Epidermal melanocyte (primary cell): ENCODE measurements at regions not wholly inside any gene's neighbourhood (a gene's known extent, or its start where the extent isn't known, plus 50 kb on each side); places are given as distances from the start of the nearest gene placed in this dataset.
"Not testable (repeated sequence)": the region's sequence is repeated elsewhere in the genome, so short reads cannot be mapped to it uniquely, and the experiment has no call there.

Experiments used
- DNase-seq: peaks from one replicate; pipeline ENCODE4 v3.0.0; 2011; ENCODE audit warnings: low spot score; ENCODE audit not compliant: insufficient read length

DNA sequence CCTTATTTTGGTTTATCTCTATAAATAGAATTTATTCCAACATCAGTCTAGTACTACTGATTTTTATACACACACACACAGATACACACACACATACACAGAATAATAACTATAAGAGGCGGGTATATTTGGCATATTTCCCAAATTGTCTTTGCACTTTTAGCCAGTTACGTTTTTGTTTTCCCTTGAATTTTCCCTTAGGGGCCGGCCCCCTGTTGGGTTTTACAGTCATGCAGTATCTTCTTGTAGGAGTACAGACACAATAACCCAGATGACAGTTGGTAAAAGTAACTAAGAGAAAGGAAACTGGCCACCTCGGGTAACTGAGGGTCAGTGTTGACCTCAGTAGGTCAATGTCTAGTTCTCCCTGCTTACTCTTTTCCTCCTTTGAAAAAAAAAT is 50.9 kb downstream of the DISP1 start:
- no peak for DNase-seq

DNA sequence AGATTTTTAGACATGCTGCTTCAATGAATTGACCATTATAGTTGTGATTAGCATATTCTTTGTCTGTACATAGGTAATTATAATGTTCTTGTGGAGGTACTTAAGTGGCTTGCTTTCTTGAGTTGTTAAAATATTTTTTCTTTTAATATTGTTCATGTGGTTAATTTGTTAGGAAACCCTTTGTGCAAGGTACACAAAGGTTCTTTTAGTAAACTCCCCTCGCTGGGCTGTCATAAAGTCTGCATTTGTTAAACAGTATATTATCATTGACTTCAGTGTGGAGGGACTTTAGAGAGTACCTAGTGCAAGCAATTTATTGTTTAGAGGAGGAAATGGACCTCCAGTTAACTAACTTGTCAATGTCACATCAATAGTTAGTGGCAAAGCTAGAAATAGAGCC is 52.5 kb downstream of the DISP1 start:
- no peak for DNase-seq

DNA sequence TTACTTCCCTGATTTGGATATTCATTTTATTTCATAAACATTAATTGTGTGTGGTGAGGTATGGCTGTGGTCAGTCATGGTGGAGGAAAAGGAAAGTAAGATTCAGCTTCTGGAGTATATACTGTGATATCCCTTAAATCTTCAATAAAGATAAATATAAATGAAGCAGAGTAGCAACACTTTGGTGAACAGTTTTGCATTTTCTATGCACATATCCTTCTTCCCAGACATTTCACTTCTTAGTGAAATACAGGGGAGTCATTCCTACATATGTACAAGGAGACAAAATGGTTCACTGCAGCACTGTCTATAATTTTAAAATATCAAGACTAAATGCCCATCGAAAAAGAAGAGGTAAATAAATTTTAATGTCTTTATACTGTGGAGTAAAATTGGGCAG is 61.3 kb downstream of the DISP1 start:
- DNase-seq = no peak

DNA sequence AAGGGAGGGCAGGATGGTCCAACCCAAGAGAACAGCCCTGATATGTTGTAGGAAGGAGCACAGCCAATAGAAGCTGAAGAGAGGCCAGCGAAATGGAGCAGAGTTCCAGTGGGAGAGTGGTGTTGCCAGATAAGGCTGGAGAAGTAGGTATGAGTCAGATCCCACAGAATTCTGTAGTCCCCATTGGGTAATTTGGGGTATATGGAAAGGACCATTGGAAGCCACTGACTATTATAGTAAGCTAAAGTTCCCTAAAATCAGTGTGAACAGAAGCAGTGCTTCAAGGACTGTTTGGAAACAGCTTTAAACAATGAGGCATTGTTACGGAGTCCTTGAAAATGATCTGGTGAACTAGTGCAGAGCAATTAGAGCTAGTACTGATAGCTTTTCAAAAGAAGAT is 63.0 kb downstream of the DISP1 start:
- no peak for DNase-seq

DNA sequence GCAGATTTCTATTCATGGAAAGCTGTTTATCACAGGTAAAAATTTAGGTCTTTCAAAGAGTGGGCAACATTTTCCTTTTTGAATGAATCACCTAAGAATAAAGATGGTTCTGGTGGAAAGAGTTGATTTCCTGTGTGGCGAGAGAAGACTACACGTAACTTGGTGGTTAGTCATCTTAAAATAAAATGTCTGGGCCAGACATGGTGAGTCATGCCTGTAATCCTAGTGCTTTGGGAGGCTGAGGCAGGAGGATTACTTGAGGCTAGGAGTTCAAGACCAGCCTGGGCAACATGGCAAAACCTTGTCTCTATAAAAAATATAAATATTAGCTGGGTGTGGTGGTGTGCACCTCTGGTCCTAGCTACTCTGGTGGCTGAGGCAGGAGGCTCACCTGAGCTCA is 65.7 kb downstream of the DISP1 start:
- no peak for DNase-seq

DNA sequence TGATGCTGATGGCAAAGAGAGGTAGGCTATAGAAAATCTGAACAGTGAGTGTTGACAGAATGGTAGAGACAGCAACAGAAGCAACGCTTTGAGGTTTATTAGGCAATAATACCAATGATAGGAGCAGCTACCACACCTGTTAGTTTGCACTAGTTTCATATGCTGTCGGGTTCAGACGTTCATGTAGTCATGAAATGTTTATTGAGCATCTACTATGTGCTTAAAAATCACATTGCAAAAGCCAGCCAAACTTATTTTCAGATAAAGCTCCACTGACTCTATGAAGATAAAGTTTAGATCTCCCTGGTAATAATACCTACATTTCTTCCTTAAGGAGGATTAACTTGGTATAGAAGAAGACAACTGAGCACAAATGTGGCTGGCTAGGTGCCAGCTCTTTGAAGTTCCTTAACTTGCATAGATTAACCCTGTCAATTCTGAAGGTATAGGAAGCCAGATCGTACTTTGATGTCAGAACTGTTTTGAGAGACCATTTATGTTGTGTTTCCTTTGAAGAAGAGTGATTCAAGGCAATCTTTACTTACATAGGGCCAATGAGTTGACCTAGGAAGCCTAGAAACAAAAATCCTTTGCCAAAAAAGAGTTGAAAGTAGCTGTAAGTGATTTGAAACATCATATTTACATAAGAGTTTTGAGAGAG is 71.5 kb downstream of the DISP1 start:
- DNase-seq = no peak

DNA sequence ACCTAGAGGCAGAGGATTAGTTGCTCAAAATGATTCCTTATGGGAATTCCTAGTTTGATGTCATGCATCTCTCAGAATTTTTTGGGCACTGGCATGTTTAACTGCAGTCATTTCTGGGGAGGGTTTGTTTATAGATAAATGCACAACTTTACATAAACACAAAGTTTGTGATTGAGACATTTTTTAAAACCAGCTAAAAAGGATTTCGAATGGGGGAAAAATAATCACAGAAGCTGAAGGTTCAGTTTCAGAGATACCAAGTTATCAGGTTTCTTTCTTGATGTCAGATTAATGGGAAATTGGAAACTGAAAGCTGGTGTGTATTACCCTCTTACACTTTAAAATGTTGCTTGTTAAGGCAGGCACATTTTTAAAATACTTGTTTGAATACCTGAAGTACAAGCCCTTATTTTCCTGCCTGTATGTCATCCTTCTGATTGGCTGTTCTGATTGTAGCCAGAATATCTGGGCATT is 72.1 kb downstream of the DISP1 start:
- no peak for DNase-seq

DNA sequence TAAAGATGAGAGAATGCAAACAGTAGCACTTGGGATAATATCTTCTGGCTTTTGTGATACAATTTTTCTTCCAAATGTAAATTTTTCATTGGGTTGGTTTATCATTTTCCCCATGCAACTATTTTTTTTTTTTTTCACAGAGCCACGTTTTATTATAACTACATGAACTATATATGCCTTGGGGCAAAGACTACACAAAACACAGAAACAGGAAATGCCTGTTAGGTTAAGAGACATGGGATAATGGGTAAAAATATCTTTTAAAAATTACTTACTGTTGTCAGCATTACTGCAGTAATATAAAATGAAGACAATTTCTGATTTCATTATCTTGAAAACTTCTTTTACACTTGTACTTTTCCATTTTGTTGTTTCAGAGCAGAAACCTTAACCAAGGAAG is 74.6 kb downstream of the DISP1 start:
- no peak for DNase-seq

DNA sequence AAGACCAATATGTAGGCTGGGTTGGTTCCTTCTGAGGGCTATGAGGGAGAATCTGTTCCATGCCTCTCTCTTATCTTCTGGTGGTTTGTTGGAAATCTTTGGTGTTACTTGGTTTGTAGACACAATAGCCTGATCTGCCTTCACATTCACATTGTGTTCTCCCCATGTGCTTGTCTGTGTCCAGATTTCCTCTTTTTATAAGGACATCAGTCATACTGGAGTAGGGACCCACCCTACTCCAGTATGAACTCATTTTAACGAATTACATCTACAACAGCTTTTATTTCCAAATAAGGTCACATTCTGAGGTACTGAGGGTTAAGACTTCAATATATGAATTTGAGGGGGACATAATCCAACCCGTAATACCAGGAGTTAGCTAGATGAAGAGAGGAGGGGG is 75.9 kb downstream of the DISP1 start:
- DNase-seq = no peak

DNA sequence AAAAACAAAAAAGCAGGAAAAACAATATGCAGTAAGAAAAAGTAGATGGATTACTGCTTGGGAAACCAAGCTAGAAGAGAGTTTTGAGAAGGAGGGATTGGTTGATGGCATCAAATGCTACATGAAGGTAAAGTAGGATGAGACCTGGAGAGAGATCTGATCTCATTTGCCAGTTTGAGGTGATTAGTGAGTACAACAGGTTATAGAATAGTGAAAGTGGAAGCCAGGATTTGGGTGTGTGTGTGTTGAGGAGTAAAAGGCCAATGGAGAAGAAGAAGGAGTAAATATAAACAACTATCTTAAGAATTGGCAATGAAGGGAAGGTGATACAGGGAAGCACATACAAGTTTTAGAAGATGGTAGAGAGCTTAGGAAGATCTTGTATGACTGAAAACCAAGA is 76.7 kb downstream of the DISP1 start:
- no peak for DNase-seq

DNA sequence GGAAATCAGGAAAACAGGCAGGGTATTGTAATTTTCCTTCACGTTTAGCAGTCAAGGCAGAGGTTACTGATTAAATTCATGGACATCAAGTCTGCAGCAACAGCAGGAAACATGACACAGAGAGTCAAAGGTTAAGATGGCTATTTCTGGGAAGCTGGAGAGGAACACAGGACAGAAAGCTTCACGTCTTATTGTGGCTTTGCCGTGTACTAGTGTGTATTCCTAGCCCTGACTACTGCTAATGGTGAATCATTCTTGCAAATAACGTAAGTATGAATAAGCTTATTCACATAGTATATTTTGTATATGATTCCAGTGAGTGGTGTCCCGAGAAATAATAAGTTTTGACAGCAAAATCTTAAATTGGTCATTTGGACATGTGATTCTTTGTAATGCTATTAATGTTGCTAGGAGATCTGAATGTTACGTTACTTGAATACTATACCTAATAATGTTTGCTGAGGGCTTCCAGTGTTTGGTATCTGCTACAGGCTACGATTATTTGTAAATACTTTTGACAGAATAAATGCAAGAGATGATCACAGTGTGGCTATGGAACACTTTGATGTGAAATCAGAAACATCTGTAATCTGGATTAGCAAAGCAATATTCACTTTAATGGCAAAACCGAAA is 77.4 kb downstream of the DISP1 start:
- no peak for DNase-seq

DNA sequence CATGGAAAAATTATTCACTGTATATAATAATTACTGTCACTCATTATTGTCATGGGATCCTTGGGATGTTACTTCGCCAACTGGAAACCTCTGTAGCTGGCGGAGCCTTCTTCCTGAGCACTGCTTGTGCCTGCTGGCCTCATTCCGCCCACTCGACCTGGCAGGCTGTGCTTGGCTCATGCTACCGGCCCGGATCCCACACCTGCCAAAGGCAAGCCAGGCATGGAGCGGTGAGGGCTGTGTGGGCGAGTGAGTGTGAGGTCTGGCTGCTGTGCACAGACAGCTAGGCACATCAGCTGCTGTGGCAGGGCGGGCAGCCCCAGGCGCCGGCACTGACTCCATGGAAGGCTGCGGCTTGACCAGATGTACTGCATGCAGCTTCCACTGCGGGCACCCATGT is 78.4 kb downstream of the DISP1 start:
- no peak for DNase-seq

DNA sequence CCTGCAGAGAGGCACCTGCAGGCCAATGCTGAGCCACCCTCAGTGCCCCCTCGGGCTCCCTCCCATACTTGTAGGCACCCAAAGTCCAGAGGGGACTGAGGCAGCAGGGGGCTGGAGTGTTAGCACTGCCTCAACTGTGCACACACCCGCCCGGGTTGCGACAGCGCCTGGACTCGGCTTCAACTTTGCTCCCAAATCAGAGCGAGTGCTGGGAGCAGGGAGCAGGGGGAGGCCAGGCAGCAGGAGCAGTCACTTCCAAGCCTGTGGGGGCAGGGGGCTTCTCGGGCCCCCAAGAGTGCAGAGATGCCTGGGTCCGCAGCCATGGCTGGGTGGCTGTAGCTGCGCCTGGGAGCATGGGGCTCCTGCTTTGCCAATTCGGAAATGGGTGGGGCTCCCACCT is 79.5 kb downstream of the DISP1 start:
- DNase-seq = no peak

DNA sequence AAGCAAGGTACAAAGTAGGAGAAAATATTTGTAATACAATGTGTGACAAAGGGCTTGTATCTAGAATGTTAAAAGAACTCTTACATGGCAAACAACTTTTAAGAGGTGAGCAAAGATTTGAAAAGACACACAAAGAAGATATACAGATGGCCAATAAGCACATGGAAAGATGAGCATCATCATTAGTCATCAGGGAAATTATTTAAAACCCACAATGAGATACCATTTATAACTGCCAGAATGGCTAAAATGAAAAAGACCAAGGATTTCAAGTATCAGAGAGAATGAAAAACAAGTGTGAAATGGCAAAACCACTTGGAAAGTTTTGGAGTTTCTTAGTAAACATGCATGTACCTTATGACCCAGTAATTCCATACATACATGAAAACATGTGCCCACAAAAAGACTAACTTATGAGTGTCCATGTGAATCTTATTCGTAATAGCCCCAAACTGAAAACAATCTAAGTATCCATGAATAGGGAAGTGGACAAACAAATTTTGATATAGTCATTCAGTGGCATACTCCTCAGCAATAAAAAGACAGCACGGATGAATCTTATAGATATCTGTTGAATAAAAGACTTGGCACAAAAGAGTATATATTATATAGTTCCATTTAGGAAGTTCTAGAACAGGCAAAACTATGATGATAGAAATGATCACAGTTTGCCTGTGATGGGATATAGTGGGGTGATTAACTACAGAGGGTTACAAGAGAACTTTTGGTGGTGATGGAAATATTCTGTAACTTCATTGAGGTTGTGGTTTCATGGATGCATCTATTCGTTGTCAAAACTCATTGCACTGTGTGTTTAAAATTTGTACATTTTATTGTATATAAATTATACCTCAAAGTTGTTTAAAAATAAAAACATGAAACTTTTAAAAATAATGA is 82.0 kb downstream of the DISP1 start:
- no peak for DNase-seq

DNA sequence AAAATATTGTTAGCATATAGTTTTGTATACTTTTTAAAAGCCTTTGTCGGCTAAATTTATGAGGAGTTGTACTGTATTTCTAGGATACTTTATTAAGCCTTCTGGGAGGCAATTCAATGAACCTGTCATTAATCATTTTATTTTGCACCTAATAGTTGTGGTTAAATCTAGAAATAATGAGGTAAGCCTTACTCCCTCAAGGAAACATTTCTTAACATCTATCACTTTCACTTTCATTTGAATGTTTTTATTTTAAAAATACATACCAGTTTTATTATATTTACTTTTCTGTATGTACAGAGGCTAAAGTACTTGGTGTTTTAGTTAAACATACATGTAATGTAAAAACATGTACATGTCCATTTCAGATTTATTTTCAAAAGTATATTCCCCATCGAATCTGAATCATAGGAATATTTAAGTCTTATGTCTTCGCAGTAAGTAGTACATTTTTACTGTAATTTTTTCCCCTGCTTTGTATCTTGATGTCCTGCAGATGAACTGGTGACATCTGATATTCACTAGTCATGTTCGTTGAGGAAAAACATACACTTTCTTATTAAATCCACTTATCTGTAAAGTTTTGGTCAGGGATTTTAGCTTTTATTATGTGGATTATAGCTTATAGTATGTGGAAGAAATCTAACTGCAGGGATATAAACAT is 82.8 kb downstream of the DISP1 start:
- no peak for DNase-seq

DNA sequence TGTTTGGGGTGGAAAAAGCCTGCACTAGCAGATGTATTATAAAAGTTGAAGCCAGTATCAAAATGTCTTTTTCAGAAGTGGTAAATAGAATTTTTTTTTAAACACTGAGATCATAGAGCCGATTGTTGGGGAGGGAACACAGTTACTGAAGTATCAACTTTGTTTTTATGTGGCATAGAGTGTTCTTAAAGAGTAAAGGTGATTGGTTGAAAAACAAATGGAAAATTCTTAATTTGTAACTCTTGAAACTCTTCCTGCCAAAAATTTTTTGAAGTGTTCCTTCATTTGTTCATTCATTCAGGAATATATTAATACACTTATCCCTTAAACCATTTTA is 83.3 kb downstream of the DISP1 start:
- DNase-seq = no peak

DNA sequence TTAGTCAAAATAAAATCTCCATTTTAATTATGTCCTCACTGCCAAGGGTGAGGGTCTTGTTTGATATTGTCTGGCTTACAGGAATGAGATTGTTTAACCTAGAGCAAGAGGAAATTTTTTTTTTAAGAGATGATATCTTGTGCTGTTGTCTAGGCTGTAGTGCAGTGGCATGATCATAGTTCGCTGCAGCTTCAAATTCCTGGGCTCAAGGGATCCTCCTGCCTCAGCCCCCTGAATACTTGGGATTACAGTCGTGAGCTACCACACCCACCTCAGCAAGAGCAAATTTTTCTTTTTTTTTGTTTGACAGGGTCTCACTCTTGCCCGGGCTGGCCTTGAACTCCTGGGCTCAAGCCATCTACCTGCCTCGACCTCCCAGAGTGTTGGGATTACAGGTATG is 84.6 kb downstream of the DISP1 start:
- no peak for DNase-seq

DNA sequence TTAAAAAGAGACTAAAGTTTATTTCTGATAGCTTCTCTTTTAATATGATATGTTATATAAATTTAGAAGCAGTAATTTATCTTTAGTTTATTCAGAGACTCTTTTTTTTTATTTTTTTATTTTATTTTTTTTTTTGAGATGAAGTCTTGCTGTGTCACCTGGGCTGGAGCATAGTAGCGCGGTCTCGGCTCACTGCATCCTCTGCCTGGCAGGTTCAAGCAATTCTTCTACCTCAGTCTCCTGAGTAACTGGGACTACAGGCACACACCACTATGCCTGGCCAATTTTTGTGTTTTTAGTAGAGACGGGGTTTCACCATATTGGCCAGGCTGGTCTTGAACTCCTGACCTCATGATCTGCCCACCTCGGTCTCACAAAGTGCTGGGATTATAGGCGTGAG is 89.6 kb downstream of the DISP1 start:
- DNase-seq = no peak

DNA sequence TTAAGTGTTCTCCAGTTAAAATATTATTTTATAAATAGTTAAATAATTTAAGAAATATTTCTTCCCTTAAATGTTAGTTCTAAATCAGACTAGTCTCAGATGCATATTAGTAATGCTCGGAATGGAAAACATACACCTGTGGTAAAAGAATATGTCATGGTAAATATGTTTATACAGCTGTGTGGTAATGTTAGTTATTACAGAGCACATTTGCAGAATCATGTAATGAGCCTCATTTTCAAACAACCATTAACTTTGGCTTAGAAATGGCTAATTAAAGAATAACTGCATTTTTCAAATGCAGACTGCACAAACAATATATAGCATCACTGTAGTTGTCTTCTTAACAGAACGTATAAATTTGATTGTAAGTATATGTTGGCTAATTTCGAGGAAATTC is 90.3 kb downstream of the DISP1 start:
- DNase-seq = no peak

DNA sequence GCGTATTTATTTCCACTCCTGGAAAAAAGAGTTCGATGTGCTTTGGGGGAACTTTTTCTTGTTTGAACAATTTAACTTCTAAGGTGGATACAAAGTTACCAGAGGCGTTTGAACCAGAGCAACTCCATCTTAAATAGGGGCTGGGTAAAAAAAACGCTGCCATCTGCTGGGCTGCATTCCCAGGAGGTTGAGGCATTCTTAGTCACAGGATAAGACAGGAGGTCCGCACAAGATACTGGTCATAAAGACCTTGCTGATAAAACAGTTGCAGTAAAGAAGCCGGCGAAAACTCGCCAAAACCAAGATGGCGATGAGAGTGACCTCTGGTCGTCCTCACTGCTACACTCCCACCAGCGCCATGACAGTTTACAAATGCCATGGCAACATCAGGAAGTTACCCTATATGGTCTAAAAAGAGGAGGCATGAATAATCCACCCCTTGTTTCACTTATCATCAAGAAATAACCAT is 91.5 kb downstream of the DISP1 start:
- DNase-seq = not testable (repeated sequence)

DNA sequence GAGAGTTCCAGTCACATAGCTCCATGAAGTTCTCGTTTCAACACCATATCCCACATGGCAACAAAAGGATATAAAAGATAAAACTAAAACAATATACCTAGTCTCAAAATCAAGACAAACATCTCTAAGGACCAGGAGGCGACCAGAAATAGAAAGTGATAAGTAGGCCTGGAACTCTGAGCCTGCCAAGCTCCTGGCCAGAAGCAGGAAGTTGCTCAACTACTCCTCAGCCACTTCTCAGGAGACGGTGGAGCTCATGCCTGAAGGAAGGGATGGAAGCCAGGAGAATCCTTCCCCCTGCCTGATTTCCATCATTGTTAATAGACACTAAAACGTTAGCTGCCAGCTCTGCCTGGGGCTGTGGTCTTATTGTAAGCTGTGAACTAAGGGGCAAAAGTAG is 94.7 kb downstream of the DISP1 start:
- DNase-seq = no peak

DNA sequence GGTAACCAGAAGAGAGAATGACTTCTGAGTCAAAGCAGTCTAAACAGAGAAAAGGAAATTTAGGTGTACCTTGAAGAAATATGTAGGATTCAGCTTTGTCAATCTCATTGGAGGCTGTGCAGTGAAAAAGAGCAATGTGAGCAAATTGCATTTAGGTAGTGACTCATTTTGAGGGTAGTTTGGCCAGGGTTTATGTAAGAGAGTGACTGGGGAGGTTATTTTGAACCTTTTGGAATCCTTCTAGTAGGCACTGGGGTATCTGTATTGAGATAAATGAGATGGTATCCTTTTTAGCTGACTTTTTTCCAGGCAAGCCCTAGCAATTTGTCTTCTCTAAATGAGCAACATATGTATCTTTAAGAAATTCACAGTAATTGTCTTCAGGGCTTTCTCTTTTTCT is 95.9 kb downstream of the DISP1 start:
- no peak for DNase-seq
